ENCODE measurements at regions not wholly inside any gene's neighbourhood (a gene's known extent, or its start where the extent isn't known, plus 50 kb on each side); places are given as distances from the start of the nearest gene placed in this dataset.

- intact Hi-C loops (cut with DNase I) = no loop called here
- Histone ChIP-seq H3K36me3 (no peaks in the 10 kb centered on the region), H3K27ac (no peak overlapping the region), H3K27me3 (ENCODE audit: low read depth) (no peaks in the 10 kb centered on the region), H3K4me3 (no peak overlapping the region), H3K9me3 (no peaks in the 10 kb centered on the region), H3K4me1 (no peaks in the 10 kb centered on the region)
- no peak for TF ChIP-seq CTCF (IDR thresholded peaks at IDR 0.05)
- ATAC-seq (no peak), DNase-seq (no peak)
Observed at GRCh38 chr2:59583173-59583765, 970.2 kb downstream of the BCL11A start.

DNA sequence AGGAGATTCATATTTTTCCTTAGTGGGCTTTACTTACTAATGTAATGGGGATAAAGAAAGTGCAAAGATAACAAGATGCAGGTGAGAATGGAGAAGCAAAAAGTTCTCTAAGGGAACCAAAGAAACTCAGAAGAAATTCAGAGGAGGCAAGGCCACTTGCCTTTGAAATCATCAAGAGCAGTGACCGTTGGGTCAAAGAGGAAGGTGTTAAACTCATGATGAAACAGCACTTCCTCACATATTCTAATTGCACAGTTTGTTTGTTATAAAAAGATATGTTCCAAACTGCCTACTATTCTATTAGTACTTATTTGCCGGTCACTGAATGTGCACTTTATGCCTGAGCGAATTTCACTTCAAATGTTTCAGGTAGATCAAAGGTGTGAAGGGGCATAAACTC lies 975.1 kb downstream of the BCL11A start:
- no peak for TF ChIP-seq CTCF (IDR thresholded peaks at IDR 0.05)
- no peaks in the 10 kb centered on the region for H3K4me1 ChIP-seq
- no peak overlapping the region for H3K4me3 ChIP-seq
- H3K27ac ChIP-seq = no peak overlapping the region
- ATAC-seq = no peak
- H3K36me3 ChIP-seq = no peaks in the 10 kb centered on the region
- no peaks in the 10 kb centered on the region for H3K9me3 ChIP-seq
- no peak for DNase-seq
- no peaks in the 10 kb centered on the region for H3K27me3 ChIP-seq (ENCODE audit: low read depth)
- intact Hi-C loops (cut with DNase I) = no loop called here

- H3K4me1 ChIP-seq = no peaks in the 10 kb centered on the region
- intact Hi-C loops (cut with DNase I) = no loop called here
- no peak overlapping the region for H3K27ac ChIP-seq
- no peaks in the 10 kb centered on the region for H3K27me3 ChIP-seq (ENCODE audit: low read depth)
- no peak for TF ChIP-seq CTCF (IDR thresholded peaks at IDR 0.05)
- ATAC-seq = no peak
- no peak for DNase-seq
- no peaks in the 10 kb centered on the region for H3K9me3 ChIP-seq
- H3K36me3 ChIP-seq = no peaks in the 10 kb centered on the region
- no peak overlapping the region for H3K4me3 ChIP-seq
Observed at GRCh38 chr2:59575191-59575590, 978.3 kb downstream of the BCL11A start.

DNA sequence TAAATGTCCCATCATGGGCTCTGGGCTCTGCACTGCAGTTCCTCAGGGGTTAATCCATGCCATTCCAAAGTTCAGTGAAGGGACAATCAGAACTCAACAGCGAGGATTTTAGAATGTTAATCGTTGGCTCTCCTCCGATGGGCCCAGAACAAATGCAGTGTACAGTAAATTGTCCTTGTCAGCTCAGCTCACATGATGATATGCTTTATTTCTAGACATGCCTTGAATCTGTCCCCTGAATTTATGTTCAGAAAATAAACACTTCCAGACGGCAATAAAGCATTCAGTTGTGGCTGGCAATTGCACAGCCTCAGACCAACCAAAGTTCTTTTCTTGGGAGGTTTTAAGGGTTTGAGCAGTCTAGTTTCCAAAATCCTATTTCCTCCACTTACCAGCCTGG lies 981.2 kb downstream of the BCL11A start:
- H3K27me3 ChIP-seq (ENCODE audit: low read depth) = no peaks in the 10 kb centered on the region
- no peaks in the 10 kb centered on the region for H3K4me1 ChIP-seq
- no peaks in the 10 kb centered on the region for H3K36me3 ChIP-seq
- ATAC-seq = no peak
- no peak for DNase-seq
- H3K27ac ChIP-seq = no peak overlapping the region
- no peak overlapping the region for H3K4me3 ChIP-seq
- intact Hi-C loops (cut with DNase I) = no loop called here
- H3K9me3 ChIP-seq = no peaks in the 10 kb centered on the region
- no peak for TF ChIP-seq CTCF (IDR thresholded peaks at IDR 0.05)

- no peak for ATAC-seq
- intact Hi-C loops (cut with DNase I) = no loop called here
- Histone ChIP-seq H3K9me3 (no peaks in the 10 kb centered on the region), H3K4me1 (no peaks in the 10 kb centered on the region), H3K36me3 (no peaks in the 10 kb centered on the region), H3K27ac (no peak overlapping the region), H3K27me3 (ENCODE audit: low read depth) (no peaks in the 10 kb centered on the region), H3K4me3 (no peak overlapping the region)
- no peak for DNase-seq
- no peak for TF ChIP-seq CTCF (IDR thresholded peaks at IDR 0.05)
Observed at GRCh38 chr2:59570818-59571217, 982.6 kb downstream of the BCL11A start.

GRCh38 chr2:59569124-59569523 lies 984.3 kb downstream of the BCL11A start:
- intact Hi-C loops (cut with DNase I) = no loop called here
- no peak overlapping the region for H3K27ac ChIP-seq
- no peaks in the 10 kb centered on the region for H3K4me1 ChIP-seq
- DNase-seq (no peak), ATAC-seq (no peak)
- H3K27me3 ChIP-seq (ENCODE audit: low read depth) = no peaks in the 10 kb centered on the region
- no peak for TF ChIP-seq CTCF (IDR thresholded peaks at IDR 0.05)
- H3K9me3 ChIP-seq = no peaks in the 10 kb centered on the region
- H3K36me3 ChIP-seq = no peaks in the 10 kb centered on the region
- H3K4me3 ChIP-seq = no peak overlapping the region
